22Rv1 (cell line): ENCODE measurements at regions not wholly inside any gene's neighbourhood (a gene's known extent, or its start where the extent isn't known, plus 50 kb on each side); places are given as distances from the start of the nearest gene placed in this dataset.

ENCODE experiments used
- H3K27ac ChIP-seq: fragments of 450-650 bp; 2 replicates; pipeline ENCODE4 v1.5.1; 2017
- CTCF ChIP-seq: fragments of 450-650 bp; IDR thresholded peaks from 2 replicates; pipeline ENCODE4 v1.5.1; 2017; ENCODE audit warnings: mild to moderate bottlenecking
- ZFX ChIP-seq: fragments of 450-650 bp; IDR thresholded peaks from 2 replicates; pipeline ENCODE4 v1.6.1; 2017; ENCODE audit warnings: antibody characterized with exemption, borderline replicate concordance

GRCh38 chr2:176388861-176389260, 119.6 kb downstream of the MTX2 start:
- no peak for TF ChIP-seq CTCF
- no peak for TF ChIP-seq ZFX
- H3K27ac ChIP-seq = no peak overlapping the region

GRCh38 chr2:176390276-176391147, 121.3 kb downstream of the MTX2 start:
- H3K27ac ChIP-seq = no peak overlapping the region
- TF ChIP-seq CTCF (no peak), ZFX (no peak)

GRCh38 chr2:176391148-176391419, 121.8 kb downstream of the MTX2 start:
- TF ChIP-seq CTCF (no peak), ZFX (no peak)
- H3K27ac ChIP-seq = no peak overlapping the region

- TF ChIP-seq CTCF (no peak), ZFX (no peak)
- H3K27ac ChIP-seq = no peak overlapping the region
These were observed 123.0 kb downstream of the MTX2 start for GRCh38 chr2:176392249-176392648.

GRCh38 chr2:176392744-176393414, 123.6 kb downstream of the MTX2 start:
- TF ChIP-seq CTCF (no peak), ZFX (no peak)

GRCh38 chr2:176395273-176395854, 126.1 kb downstream of the MTX2 start:
- H3K27ac ChIP-seq = no peak overlapping the region
- TF ChIP-seq CTCF = no peak

More at GRCh38 chr2:176392744-176393414, 123.6 kb downstream of the MTX2 start:
- H3K27ac ChIP-seq = no peak overlapping the region
